HepG2 (cell line): ENCODE measurements at regions not wholly inside any gene's neighbourhood (a gene's known extent, or its start where the extent isn't known, plus 50 kb on each side); places are given as distances from the start of the nearest gene placed in this dataset.

ENCODE experiments used
- ATAC-seq: fragments of 200-7000 bp; cut with Tn5 transposase; 3 replicates; pipeline ENCODE4 v1.9.1; 2020; ENCODE audit warnings: mild to moderate bottlenecking, moderate library complexity
- BruUV-seq: library from RNA; stranded (reverse); fragments of 400-500 nt; replicated peaks from 2 replicates; lab custom pipeline; 2021; lab: Mats Ljungman, UMichigan
- CTCF ChIA-PET: fragments of 300-600 bp; formaldehyde crosslinking; extraction: SDS; loops from one replicate; lab custom pipeline; 2021; ENCODE audit warnings: low total read pairs, inconsistent platforms, low intra/inter-chr PET ratio; lab: Yijun Ruan, JAX
- POLR2A ChIA-PET: fragments of 350-600 bp; sonication (Branson Sonifier 250); formaldehyde crosslinking; loops from one replicate; lab custom pipeline; 2020; ENCODE audit warnings: antibody characterized with exemption, inconsistent platforms; lab: Yijun Ruan, JAX
- DNase-seq: peaks from one replicate; pipeline ENCODE4 v3.0.0-alpha.2; 2015; ENCODE audit warnings: low spot score
- FAIRE-seq: peaks from 3 replicates; lab custom pipeline; 2011; peaks lifted over from hg19 to GRCh38; lab: Jason Lieb, UNC
- H2AFZ ChIP-seq: one replicate; pipeline ENCODE4 v1.6.1; 2011; ENCODE audit warnings: low read length, inconsistent platforms
- H3K27ac ChIP-seq: fragments of 300-600 bp; 3 replicates; pipeline ENCODE4 v1.8.0; 2011; ENCODE audit warnings: mixed run types, mild to moderate bottlenecking, mixed read lengths, low read length, inconsistent platforms; ENCODE audit not compliant: insufficient read depth; ENCODE audit errors: extremely low read length
- H3K27me3 ChIP-seq, 2 experiments: fragments of 200-600 bp in 1 of 2; 2 replicates in 1 of 2; 3 replicates in 1 of 2; pipeline versions ENCODE4 v1.6.0 to v1.8.0; 2011; ENCODE audit warnings: low read length in 2 of 2, mild to moderate bottlenecking in 2 of 2, moderate library complexity in 2 of 2, inconsistent platforms in 1 of 2; ENCODE audit not compliant: insufficient read depth in 2 of 2, control insufficient read depth in 1 of 2
- H3K36me3 ChIP-seq, 2 experiments: fragments of 200-600 bp in 1 of 2; replicated peaks in 1 of 2; 2 replicates in 1 of 2; 3 replicates in 1 of 2; pipeline versions ENCODE4 v1.5.1 to v1.8.0; 2011; ENCODE audit warnings: low read length in 2 of 2, inconsistent platforms in 1 of 2; ENCODE audit not compliant: insufficient read depth in 2 of 2, control insufficient read depth in 1 of 2
- H3K4me1 ChIP-seq: 2 replicates; pipeline ENCODE4 v1.5.1; 2012; ENCODE audit warnings: low read length, inconsistent platforms; ENCODE audit not compliant: insufficient read depth
- H3K4me2 ChIP-seq: 2 replicates; pipeline ENCODE4 v1.6.0; 2011; ENCODE audit warnings: low read depth, low read length, inconsistent platforms
- H3K4me3 ChIP-seq, 3 experiments: fragments of 200-600 bp in 1 of 3; sonication (generic), shearing (Covaris generic) in 1 of 3; replicated peaks in 1 of 3; 2 replicates each; pipeline ENCODE4 v1.5.1; 2011 to 2016; ENCODE audit warnings: low read length in 3 of 3, inconsistent platforms in 2 of 3, low read depth in 2 of 3, mild to moderate bottlenecking in 2 of 3, control low read depth in 1 of 3, mixed read lengths in 1 of 3; ENCODE audit not compliant: insufficient read depth in 1 of 3
- H3K79me2 ChIP-seq: one replicate; pipeline ENCODE4 v1.6.1; 2011; ENCODE audit warnings: low read length, inconsistent platforms; ENCODE audit not compliant: insufficient read depth
- H3K9ac ChIP-seq: 2 replicates; pipeline ENCODE4 v1.6.0; 2011; ENCODE audit warnings: mild to moderate bottlenecking, low read depth, low read length, inconsistent platforms; ENCODE audit not compliant: insufficient read depth
- H3K9me3 ChIP-seq: 2 replicates; pipeline ENCODE4 v1.5.1; 2012; ENCODE audit warnings: mild to moderate bottlenecking, low read length
- H4K20me1 ChIP-seq: 2 replicates; pipeline ENCODE4 v1.6.0; 2011; ENCODE audit warnings: inconsistent platforms, mild to moderate bottlenecking, low read length, moderate library complexity; ENCODE audit not compliant: insufficient read depth
- ASH2L ChIP-seq: fragments of 300-600, 200-600 bp; sonication (generic); IDR thresholded peaks from 2 replicates; pipeline ENCODE4 v1.7.0; 2017; ENCODE audit warnings: low read depth, mild to moderate bottlenecking, moderate library complexity, mixed read lengths, low read length; ENCODE audit not compliant: insufficient read length
- HNRNPL ChIP-seq: fragments of 200-400 bp; formaldehyde crosslinking; IDR thresholded peaks from 2 replicates; pipeline ENCODE4 v1.6.1; 2017; ENCODE audit warnings: mild to moderate bottlenecking, low read depth, low read length
- KMT2A ChIP-seq: sonication (generic); formaldehyde crosslinking; IDR thresholded peaks from 2 replicates; pipeline ENCODE4 v1.4.0; 2020; ENCODE audit warnings: missing genetic modification reagents
- SP2 ChIP-seq: sonication (generic); formaldehyde crosslinking; IDR thresholded peaks from 2 replicates; pipeline ENCODE4 v1.5.1; 2020; ENCODE audit warnings: mild to moderate bottlenecking, missing genetic modification reagents
- U2AF1 ChIP-seq: fragments of 200-400 bp; formaldehyde crosslinking; optimal IDR thresholded peaks from 2 replicates; pipeline ENCODE3; 2017; ENCODE audit warnings: mild to moderate bottlenecking, low read depth, low read length
- WGBS: methylation state at CpG from one replicate; pipeline ENCODE4 v1.1.6; 2017; ENCODE audit warnings: low lambda C conversion rate; 5-methylcytosine and 5-hydroxymethylcytosine counted together
- in situ Hi-C: cut with HindIII; loops from 2 replicates; pipeline ENCODE4 v1.10.0; 2017; ENCODE audit warnings: low pct_unique_long_range_greater_than_20kb; ENCODE audit not compliant: extremely low pct_ligation_motif_present
- intact Hi-C: fragments of 100-400 bp; cut with micrococcal nuclease; formaldehyde crosslinking; loops from one replicate; pipeline ENCODE4 v1.10.0; 2022; ENCODE audit not compliant: unreplicated experiment
- TF ChIP-seq, protein P1 (sequence below), 2 experiments: fragments of 450-650 bp in 1 of 2; sonication (generic) in 1 of 2; formaldehyde crosslinking in 1 of 2; IDR thresholded peaks; 2 replicates each; pipeline versions ENCODE4 v1.6.1 to v1.8.0; 2016 to 2022; ENCODE audit warnings: antibody characterized with exemption in 1 of 2, mild to moderate bottlenecking in 1 of 2, missing genetic modification reagents in 1 of 2

DNA sequence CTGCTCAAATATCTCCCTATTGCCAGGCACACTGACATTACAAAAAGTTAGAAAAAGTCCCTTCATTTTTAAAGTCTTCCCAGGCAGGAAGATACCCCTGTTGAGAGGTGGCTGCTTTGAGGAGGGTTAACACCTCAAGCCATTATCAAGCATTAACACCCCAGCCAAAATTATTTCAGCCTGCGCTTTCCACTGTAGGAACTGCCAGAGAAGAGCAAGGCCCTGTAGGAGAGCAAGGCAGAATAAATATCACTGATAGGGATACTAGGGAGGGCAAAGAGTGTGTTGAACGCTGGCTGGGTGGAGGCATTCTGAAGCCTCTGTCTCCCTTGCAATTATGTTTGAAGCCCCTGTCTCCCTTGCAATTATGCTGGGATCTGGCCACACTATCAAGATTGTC lies 1020.7 kb upstream of the CELF4 start:
- CTCF ChIA-PET: no interaction called here
- no peak overlapping the region for H3K4me3 ChIP-seq
- H3K36me3 ChIP-seq: no peaks in the 10 kb centered on the region
- no peaks in the 10 kb centered on the region for H3K4me1 ChIP-seq
- H3K79me2 ChIP-seq: no peaks in the 10 kb centered on the region
- no peak overlapping the region for H3K4me2 ChIP-seq
- no TSS peak for BruUV-seq
- in situ Hi-C loops: no loop called here
- no peak overlapping the region for H2AFZ ChIP-seq
- 3% methylated on average over 2 of the region's 2 CpGs for WGBS
- no peak for TF ChIP-seq HNRNPL
- no peak for TF ChIP-seq SP2
- TF ChIP-seq KMT2A: no peak
- TF ChIP-seq ASH2L: no peak
- no peak for ATAC-seq
- H3K27ac ChIP-seq: no peak overlapping the region
- no peak for DNase-seq
- no peaks in the 10 kb centered on the region for H3K9me3 ChIP-seq
- no peak for FAIRE-seq
- H4K20me1 ChIP-seq: no peaks in the 10 kb centered on the region
- H3K9ac ChIP-seq: no peak overlapping the region
- intact Hi-C loops: no loop called here
- no peaks in the 10 kb centered on the region; a peak in 1 of 5 replicates for H3K27me3 ChIP-seq
- POLR2A ChIA-PET: no interaction called here

- no peak overlapping the region for H3K4me2 ChIP-seq
- ATAC-seq: no peak
- H3K9ac ChIP-seq: no peak overlapping the region
- no TSS peak for BruUV-seq
- WGBS: 9% methylated on average over 1 of the region's 1 CpG
- no peak for DNase-seq
- no peaks in the 10 kb centered on the region for H3K9me3 ChIP-seq
- in situ Hi-C loops: no loop called here
- no peak overlapping the region for H2AFZ ChIP-seq
- no peaks in the 10 kb centered on the region for H3K36me3 ChIP-seq
- ChIA-PET CTCF (no interaction called here), POLR2A (no interaction called here)
- no peaks in the 10 kb centered on the region; a peak in 1 of 5 replicates for H3K27me3 ChIP-seq
- intact Hi-C loops: no loop called here
- no peaks in the 10 kb centered on the region for H4K20me1 ChIP-seq
- no peak for FAIRE-seq
- no peaks in the 10 kb centered on the region for H3K4me1 ChIP-seq
- H3K27ac ChIP-seq: no peak overlapping the region
- no peaks in the 10 kb centered on the region for H3K79me2 ChIP-seq
- no peak overlapping the region for H3K4me3 ChIP-seq
- TF ChIP-seq U2AF1: no peak
- TF ChIP-seq, protein P1, sequence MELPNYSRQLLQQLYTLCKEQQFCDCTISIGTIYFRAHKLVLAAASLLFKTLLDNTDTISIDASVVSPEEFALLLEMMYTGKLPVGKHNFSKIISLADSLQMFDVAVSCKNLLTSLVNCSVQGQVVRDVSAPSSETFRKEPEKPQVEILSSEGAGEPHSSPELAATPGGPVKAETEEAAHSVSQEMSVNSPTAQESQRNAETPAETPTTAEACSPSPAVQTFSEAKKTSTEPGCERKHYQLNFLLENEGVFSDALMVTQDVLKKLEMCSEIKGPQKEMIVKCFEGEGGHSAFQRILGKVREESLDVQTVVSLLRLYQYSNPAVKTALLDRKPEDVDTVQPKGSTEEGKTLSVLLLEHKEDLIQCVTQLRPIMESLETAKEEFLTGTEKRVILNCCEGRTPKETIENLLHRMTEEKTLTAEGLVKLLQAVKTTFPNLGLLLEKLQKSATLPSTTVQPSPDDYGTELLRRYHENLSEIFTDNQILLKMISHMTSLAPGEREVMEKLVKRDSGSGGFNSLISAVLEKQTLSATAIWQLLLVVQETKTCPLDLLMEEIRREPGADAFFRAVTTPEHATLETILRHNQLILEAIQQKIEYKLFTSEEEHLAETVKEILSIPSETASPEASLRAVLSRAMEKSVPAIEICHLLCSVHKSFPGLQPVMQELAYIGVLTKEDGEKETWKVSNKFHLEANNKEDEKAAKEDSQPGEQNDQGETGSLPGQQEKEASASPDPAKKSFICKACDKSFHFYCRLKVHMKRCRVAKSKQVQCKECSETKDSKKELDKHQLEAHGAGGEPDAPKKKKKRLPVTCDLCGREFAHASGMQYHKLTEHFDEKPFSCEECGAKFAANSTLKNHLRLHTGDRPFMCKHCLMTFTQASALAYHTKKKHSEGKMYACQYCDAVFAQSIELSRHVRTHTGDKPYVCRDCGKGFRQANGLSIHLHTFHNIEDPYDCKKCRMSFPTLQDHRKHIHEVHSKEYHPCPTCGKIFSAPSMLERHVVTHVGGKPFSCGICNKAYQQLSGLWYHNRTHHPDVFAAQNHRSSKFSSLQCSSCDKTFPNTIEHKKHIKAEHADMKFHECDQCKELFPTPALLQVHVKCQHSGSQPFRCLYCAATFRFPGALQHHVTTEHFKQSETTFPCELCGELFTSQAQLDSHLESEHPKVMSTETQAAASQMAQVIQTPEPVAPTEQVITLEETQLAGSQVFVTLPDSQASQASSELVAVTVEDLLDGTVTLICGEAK (IDR thresholded peaks at IDR 0.05): no peak
- TF ChIP-seq, protein P1 (CRISPR knock-in tag; IDR thresholded peaks at IDR 0.05): no peak
Measured at GRCh38 chr18:38579764-38580163, 1014.2 kb upstream of the CELF4 start.
